Sigmoid colon (tissue), 3 donors: ENCODE measurements at regions not wholly inside any gene's neighbourhood (a gene's known extent, or its start where the extent isn't known, plus 50 kb on each side); places are given as distances from the start of the nearest gene placed in this dataset.

Experiments used
- POLR2A ChIP-seq, 2 donors: fragments of 450-650 bp; IDR thresholded peaks; one replicate each; pipeline ENCODE4 v1.6.1; 2016; ENCODE audit warnings: antibody characterized with exemption in 2 of 2, mild to moderate bottlenecking in 2 of 2, moderate library complexity in 2 of 2
- TF ChIP-seq, protein P1 (sequence below), 4 experiments: fragments of 450-650 bp in 3 of 4; fragments of 200-600 bp in 1 of 4; IDR thresholded peaks; one replicate each; pipeline ENCODE4 v1.5.1; 2016 to 2019; ENCODE audit warnings: antibody characterized with exemption in 4 of 4, mild to moderate bottlenecking in 3 of 4, moderate library complexity in 2 of 4

DNA sequence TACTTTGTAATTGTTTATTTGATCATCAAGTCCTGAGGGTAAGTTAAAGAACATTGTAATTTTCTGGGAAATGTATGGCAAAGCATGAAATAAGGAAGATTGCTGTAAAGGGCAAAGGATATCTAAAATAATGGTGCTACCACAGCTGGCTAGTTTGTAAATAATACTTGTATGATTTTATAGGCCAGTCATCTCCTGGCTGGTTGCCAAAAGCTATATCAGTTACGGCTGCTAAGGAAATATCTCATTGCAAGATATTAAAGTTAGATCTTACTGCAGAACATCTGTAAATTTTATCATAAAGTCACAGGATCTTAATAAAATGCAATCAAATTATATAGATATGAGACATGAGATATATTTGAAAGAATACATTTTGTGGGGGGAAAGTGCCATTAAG lies 150.8 kb upstream of the CXCL13 start:
- TF ChIP-seq POLR2A (IDR thresholded peaks at IDR 0.05), result no peak
- TF ChIP-seq, protein P1, sequence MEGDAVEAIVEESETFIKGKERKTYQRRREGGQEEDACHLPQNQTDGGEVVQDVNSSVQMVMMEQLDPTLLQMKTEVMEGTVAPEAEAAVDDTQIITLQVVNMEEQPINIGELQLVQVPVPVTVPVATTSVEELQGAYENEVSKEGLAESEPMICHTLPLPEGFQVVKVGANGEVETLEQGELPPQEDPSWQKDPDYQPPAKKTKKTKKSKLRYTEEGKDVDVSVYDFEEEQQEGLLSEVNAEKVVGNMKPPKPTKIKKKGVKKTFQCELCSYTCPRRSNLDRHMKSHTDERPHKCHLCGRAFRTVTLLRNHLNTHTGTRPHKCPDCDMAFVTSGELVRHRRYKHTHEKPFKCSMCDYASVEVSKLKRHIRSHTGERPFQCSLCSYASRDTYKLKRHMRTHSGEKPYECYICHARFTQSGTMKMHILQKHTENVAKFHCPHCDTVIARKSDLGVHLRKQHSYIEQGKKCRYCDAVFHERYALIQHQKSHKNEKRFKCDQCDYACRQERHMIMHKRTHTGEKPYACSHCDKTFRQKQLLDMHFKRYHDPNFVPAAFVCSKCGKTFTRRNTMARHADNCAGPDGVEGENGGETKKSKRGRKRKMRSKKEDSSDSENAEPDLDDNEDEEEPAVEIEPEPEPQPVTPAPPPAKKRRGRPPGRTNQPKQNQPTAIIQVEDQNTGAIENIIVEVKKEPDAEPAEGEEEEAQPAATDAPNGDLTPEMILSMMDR (IDR thresholded peaks at IDR 0.05), result no peak
